ENCODE measurements at regions not wholly inside any gene's neighbourhood (a gene's known extent, or its start where the extent isn't known, plus 50 kb on each side); places are given as distances from the start of the nearest gene placed in this dataset.
"Not testable (repeated sequence)": the region's sequence is repeated elsewhere in the genome, so short reads cannot be mapped to it uniquely, and the experiment has no call there.

- no peak for DNase-seq
These were observed 331.5 kb upstream of the CNTNAP2 start for GRCh38 chr7:145784809-145785780.

GRCh38 chr7:145781388-145781787 lies 335.2 kb upstream of the CNTNAP2 start:
- not testable (repeated sequence) for DNase-seq

DNA sequence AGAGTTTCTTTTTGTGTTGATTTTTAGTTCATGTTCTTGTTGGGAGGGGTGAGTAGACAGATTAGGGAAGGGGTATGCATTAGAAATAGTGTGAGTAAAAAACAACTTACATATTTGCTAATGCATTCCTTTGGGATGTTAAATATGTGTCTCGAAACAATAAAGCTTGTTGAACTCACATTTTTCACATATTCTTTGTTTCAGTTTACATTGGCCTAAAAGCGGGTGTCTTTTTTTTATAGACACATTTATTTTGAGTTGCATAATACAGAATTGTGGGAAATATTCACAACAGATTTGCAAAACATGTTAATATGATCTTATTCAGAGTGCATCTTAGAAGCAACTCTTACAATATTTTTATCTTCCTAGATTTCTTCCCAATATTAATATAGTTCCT lies 337.5 kb upstream of the CNTNAP2 start:
- no peak for DNase-seq

GRCh38 chr7:145774777-145775176 lies 341.8 kb upstream of the CNTNAP2 start:
- no peak for DNase-seq

GRCh38 chr7:145753004-145753403 lies 363.6 kb upstream of the CNTNAP2 start:
- no peak for DNase-seq

GRCh38 chr7:145737617-145738016 lies 379.0 kb upstream of the CNTNAP2 start:
- no peak for DNase-seq

- no peak for DNase-seq
These were observed 381.5 kb upstream of the CNTNAP2 start for GRCh38 chr7:145735061-145735460.

GRCh38 chr7:145732521-145732920 lies 384.1 kb upstream of the CNTNAP2 start:
- DNase-seq = no peak

- DNase-seq = no peak
These were observed 386.9 kb upstream of the CNTNAP2 start for GRCh38 chr7:145729691-145730090.

DNA sequence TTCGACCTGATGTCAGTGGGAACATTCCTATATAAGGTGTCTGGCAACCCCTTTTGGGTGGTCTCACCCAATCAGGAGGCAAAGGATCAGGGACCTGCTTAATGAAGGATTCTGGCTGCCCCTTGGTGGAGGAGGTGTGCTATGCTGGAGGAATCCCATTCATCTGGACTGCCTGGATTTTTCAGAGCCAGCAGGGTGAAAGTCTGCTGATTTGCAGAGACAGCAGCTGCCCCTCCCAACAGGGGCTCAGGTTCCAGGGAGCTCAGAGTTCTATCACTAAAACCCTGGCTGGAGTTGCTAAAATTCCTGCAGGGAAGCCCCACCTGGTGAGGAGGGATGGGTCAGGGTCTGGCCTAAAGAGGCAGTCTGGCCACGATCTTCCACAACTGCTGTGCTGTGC lies 398.5 kb upstream of the CNTNAP2 start:
- DNase-seq = no peak

- no peak for DNase-seq
These were observed 416.1 kb upstream of the CNTNAP2 start for GRCh38 chr7:145700488-145700887.

GRCh38 chr7:145698526-145699262 lies 417.9 kb upstream of the CNTNAP2 start:
- DNase-seq = no peak

DNA sequence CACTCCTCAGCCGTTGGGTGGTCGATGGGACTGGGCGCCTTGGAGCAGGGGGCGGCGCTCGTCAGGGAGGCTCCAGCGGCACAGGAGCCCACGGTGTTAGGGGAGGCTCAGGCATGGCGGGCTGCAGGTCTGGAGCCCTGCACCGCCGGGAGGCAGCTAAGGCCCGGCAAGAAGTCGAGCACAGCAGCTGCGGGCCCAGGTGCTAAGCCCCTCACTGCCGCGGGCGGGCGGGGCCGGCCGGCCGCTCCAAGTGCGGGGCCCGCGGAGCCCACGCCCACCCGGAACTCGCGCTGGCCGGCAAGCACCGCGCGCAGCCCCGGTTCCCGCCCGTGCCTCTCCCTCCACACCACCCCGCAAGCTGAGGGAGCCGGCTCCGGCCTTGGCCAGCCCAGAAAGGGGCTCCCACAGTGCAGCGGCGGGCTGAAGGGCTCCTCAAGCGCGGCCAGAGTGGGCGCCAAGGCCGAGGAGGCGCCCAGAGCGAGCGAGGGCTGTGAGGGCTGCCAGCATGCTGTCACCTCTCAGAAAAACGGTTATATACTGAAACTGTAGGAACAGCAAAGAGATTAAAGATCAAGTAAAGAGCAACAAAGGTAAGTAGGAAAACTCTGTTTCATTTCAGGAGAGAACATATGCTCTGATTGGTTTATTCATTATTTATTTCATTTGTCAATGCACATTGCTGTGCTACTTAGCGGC lies 419.0 kb upstream of the CNTNAP2 start:
- DNase-seq = not testable (repeated sequence)

DNA sequence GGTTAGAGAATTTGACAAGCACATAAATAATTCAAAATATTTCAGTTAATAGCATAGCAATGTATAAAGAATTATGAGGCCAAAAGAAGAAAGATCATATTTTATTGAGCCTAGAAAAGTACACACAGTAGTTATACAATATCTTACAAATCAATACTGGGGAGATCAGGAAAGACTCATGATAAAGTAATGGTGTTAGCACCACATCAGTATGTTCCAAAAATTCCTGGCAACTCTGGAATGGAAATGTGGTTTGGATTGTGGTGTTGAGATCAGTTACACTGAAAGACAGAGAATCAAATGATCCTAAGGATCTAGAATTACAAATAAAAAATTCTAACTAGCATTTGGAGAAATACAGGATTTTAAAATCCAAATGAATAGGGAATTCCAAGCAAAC lies 420.5 kb upstream of the CNTNAP2 start:
- no peak for DNase-seq

DNA sequence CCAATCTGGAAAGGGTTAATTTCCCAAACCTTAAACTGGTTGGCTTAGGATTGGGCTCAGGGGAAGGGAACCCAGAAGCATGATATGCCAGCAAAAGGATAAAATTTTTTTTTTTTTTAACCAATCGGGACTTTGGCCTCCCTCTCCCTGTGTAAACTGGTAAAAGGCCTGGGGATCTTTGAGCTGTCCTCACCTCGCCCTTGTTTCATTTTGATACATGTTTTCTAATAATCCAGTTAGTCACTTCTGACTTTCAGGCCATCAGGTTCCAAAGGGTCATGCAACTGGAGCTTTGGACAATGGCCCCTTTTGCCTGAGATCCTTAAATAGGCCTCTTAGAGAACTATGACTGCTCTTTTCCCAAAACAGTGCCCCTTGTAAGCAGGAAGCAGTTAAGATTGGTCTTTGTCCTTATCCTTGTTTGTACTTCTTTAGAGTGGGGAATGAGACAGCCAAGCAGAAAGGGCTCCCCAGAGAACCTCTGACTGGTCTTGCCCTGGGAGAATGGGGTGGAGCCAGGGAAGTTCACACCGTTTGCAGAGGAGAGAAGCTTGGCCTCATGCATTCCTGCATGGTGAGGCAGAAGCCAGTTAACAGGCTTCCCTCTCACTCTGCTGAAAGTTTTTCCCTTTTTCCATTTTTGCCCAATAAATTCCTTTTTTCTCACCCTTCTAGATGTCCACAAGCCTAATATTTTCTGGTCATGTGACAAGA lies 424.2 kb upstream of the CNTNAP2 start:
- DNase-seq = no peak

GRCh38 chr7:145691377-145691914 lies 425.2 kb upstream of the CNTNAP2 start:
- no peak for DNase-seq

GRCh38 chr7:145681646-145682045 lies 435.0 kb upstream of the CNTNAP2 start:
- DNase-seq = no peak

DNA sequence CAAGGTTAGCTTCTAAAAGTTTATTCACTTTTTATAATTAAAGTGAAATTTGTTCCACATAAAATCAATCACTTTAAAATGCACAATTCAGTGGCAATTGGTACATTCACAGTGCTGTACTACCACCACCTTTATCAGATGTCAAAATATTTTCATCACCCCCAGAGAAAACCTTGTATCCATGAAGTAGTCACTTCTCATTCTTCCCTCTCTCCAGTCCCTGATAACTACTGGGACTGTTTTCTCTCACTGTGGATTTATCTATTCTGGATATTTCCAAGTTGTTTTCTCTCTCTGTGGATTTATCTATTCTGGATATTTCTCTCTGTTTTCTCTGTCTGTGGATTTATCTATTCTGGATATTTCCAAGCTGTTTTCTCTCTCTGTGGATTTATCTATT lies 435.4 kb upstream of the CNTNAP2 start:
- no peak for DNase-seq

DNA sequence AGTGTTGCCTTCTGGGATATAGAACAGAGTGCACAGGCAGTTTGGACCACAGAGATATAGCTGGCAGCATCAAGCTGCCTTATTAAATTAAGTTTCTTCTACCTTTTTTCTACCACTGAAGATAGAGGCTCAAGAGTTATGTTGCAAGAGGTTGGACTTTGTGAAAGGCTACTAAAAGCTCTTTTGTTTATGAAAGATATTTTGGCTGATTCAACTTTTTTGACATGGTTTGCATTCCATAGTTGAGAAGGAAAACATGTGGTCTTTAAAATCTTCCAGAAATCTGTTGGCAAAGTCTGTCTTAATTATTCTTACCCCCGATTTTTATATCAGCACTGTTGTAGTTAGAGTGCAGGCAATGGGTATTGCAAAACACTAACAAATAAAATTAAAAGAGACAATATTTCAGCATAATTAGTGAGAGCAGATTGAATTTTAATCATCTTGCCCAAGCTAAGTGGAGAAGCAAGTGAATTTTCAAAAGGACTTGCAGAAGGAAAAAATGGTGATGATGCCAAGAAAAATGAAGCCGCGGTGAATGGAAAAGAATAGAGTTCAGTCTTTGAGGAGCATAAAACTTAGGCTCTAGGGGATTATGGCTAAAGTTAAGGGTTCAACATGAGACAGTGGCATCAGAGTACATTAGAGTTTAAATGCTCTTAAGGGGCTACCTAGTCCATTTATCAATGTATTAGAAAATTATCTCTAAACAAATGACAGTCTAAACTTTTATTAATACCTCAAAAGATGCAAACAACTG lies 450.9 kb upstream of the CNTNAP2 start:
- no peak for DNase-seq

- DNase-seq = no peak
These were observed 460.9 kb upstream of the CNTNAP2 start for GRCh38 chr7:145655666-145656065.

DNA sequence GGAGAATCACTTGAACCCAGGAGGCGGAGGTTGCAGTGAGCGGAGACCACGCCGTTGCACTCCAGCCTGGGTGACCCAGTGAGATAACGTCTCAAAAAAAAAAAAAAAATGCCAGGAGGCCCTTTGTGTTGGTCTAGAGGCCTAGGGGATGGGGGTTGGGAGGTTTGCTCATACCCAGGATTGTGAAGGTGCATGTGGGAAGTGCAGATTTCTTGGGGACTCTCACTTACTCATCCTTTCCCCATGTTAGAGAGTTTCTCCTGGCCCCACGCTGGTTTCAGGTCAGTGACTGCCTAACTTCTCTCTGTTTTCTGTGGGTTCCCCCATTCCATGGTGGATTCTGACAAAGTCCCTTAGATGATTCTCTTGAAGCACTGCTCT lies 471.5 kb upstream of the CNTNAP2 start:
- DNase-seq = no peak
